GM12891 (cell line): ENCODE measurements at regions not wholly inside any gene's neighbourhood (a gene's known extent, or its start where the extent isn't known, plus 50 kb on each side); places are given as distances from the start of the nearest gene placed in this dataset.

Experiments
- POLR2A ChIP-seq: IDR thresholded peaks from 2 replicates; pipeline ENCODE4 v1.6.1; 2011; ENCODE audit warnings: low read depth, low read length, control low read depth
- POLR2AphosphoS5 ChIP-seq: IDR thresholded peaks from 2 replicates; pipeline ENCODE4 v1.6.1; 2011; ENCODE audit warnings: low read depth, low read length, control low read depth

GRCh38 chr13:40095695-40096356 is 440.4 kb downstream of the COG6 start:
- no peak for TF ChIP-seq POLR2A
- TF ChIP-seq POLR2AphosphoS5: no peak
